CD4-positive, CD25-positive, alpha-beta regulatory T cell (primary cell): ENCODE measurements at regions not wholly inside any gene's neighbourhood (a gene's known extent, or its start where the extent isn't known, plus 50 kb on each side); places are given as distances from the start of the nearest gene placed in this dataset.

Source experiments
- ATAC-seq, 2 donors: fragments of 150-1000 bp; cut with Tn5 transposase; one replicate each; pipeline ENCODE4 v1.10.0; 2021; ENCODE audit warnings: low read depth in 2 of 2, moderate number of reproducible peaks in 2 of 2, moderate library complexity in 1 of 2
- DNase-seq, 3 donors: peaks; one replicate each; pipeline versions ENCODE4 v3.0.0 to v3.0.0-alpha.2; 2012 to 2022; ENCODE audit warnings: mixed read lengths in 1 of 3
- H3K27ac ChIP-seq: one replicate; pipeline ENCODE4 v1.7.0; 2013; ENCODE audit warnings: mild to moderate bottlenecking, low read length; ENCODE audit not compliant: insufficient read depth, poor library complexity, severe bottlenecking
- H3K27me3 ChIP-seq: one replicate; pipeline ENCODE4 v1.7.0; 2013; ENCODE audit warnings: low read length; ENCODE audit not compliant: control insufficient read depth, insufficient read depth
- H3K36me3 ChIP-seq: one replicate; pipeline ENCODE4 v1.7.0; 2013; ENCODE audit warnings: mild to moderate bottlenecking, low read length, moderate library complexity; ENCODE audit not compliant: control insufficient read depth, insufficient read depth
- H3K4me1 ChIP-seq: 2 replicates; pipeline ENCODE4 v1.7.0; 2013; ENCODE audit warnings: mild to moderate bottlenecking, low read length; ENCODE audit not compliant: insufficient read depth, control insufficient read depth, poor library complexity, severe bottlenecking
- H3K4me3 ChIP-seq: one replicate; pipeline ENCODE4 v1.7.0; 2013; ENCODE audit warnings: low read depth, mild to moderate bottlenecking, low read length, moderate library complexity
- H3K9me3 ChIP-seq, 2 experiments: 1 replicate in 1 of 2; 2 replicates in 1 of 2; pipeline ENCODE4 v1.7.0; 2013; ENCODE audit warnings: low read length in 2 of 2, mild to moderate bottlenecking in 1 of 2, moderate library complexity in 1 of 2; ENCODE audit not compliant: control insufficient read depth in 2 of 2
- H3K27ac Mint-ChIP-seq, 3 donors: one replicate each; pipeline ENCODE4 v1.8.0; 2020 to 2022; ENCODE audit warnings: mild to moderate bottlenecking in 3 of 3, mixed read lengths in 3 of 3, moderate library complexity in 2 of 3
- H3K27me3 Mint-ChIP-seq: one replicate; pipeline ENCODE4 v1.8.0; 2022; ENCODE audit warnings: mild to moderate bottlenecking, mixed read lengths
- H3K36me3 Mint-ChIP-seq: one replicate; pipeline ENCODE4 v1.8.0; 2020; ENCODE audit warnings: mixed read lengths
- H3K4me1 Mint-ChIP-seq, 4 donors: one replicate each; pipeline ENCODE4 v1.8.0; 2020 to 2022; ENCODE audit warnings: mixed read lengths in 4 of 4, mild to moderate bottlenecking in 1 of 4
- H3K4me3 Mint-ChIP-seq, 4 donors: one replicate each; pipeline ENCODE4 v1.8.0; 2020 to 2022; ENCODE audit warnings: mild to moderate bottlenecking in 4 of 4, mixed read lengths in 4 of 4, moderate library complexity in 3 of 4
- H3K9me3 Mint-ChIP-seq, 7 donors: one replicate each; pipeline ENCODE4 v1.8.0; 2020 to 2022; ENCODE audit warnings: mixed read lengths in 7 of 7, mild to moderate bottlenecking in 3 of 7, moderate library complexity in 2 of 7

GRCh38 chr2:39937621-39938020 lies 158.6 kb upstream of the THUMPD2 start:
- Mint-ChIP-seq H3K27ac (no peak overlapping the region), H3K4me1 (peaks cover 0 to 8% (median 0%) of the 10 kb centered on the region in 4 donors)

GRCh38 chr2:39934851-39935250 lies 155.8 kb upstream of the THUMPD2 start:
- no peaks in the 10 kb centered on the region for H3K36me3 ChIP-seq
- H3K27ac ChIP-seq: no peak overlapping the region
- H3K9me3 ChIP-seq: no peaks in the 10 kb centered on the region
- Mint-ChIP-seq H3K27me3 (peaks cover 5% of the 10 kb centered on the region), H3K4me1 (peaks cover 0 to 8% (median 0%) of the 10 kb centered on the region in 4 donors), H3K4me3 (no peak overlapping the region), H3K27ac (no peak overlapping the region), H3K36me3 (no peaks in the 10 kb centered on the region), H3K9me3 (no peaks in the 10 kb centered on the region)
- H3K27me3 ChIP-seq: no peaks in the 10 kb centered on the region
- DNase-seq (no peak), ATAC-seq (no peak)
- H3K4me1 ChIP-seq: no peaks in the 10 kb centered on the region
- no peak overlapping the region for H3K4me3 ChIP-seq

More at GRCh38 chr2:39937621-39938020, 158.6 kb upstream of the THUMPD2 start:
- Histone ChIP-seq H3K4me3 (no peak overlapping the region), H3K9me3 (no peaks in the 10 kb centered on the region), H3K27ac (no peak overlapping the region), H3K4me1 (no peaks in the 10 kb centered on the region), H3K36me3 (no peaks in the 10 kb centered on the region), H3K27me3 (no peaks in the 10 kb centered on the region)
- DNase-seq (peak in 1 of 3 donors; percentile 20), ATAC-seq (no peak)
- Mint-ChIP-seq H3K4me3 (no peak overlapping the region), H3K36me3 (no peaks in the 10 kb centered on the region), H3K27me3 (no peaks in the 10 kb centered on the region), H3K9me3 (peaks cover 0 to 6% (median 0%) of the 10 kb centered on the region in 7 donors)

DNA sequence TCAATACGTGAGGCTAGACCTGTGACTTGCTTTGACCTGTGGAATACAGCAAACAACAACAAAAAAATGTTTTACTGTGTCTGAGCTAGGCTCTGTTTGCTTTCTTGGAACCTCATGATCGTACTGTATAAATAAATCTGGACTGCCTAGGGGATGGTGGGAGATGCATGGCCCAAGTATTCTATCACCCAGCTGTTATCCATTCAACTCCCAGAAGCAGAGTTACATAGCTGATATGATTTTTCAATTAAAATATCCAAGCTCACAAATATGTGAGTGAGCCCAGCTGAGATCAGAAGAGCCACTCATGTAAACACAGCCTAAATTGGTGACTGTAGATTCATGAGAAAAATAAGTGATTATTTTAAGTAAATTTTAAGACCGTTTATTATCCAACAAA lies 154.1 kb upstream of the THUMPD2 start:
- Histone ChIP-seq H3K27me3 (no peaks in the 10 kb centered on the region), H3K4me3 (no peak overlapping the region), H3K27ac (no peak overlapping the region), H3K9me3 (no peaks in the 10 kb centered on the region), H3K36me3 (no peaks in the 10 kb centered on the region), H3K4me1 (no peaks in the 10 kb centered on the region)
- H3K4me3 Mint-ChIP-seq: no peak overlapping the region
- no peak for DNase-seq
- no peak for ATAC-seq
- no peak overlapping the region for H3K27ac Mint-ChIP-seq
- H3K4me1 Mint-ChIP-seq: peaks cover 0 to 3% (median 0%) of the 10 kb centered on the region in 4 donors
- no peaks in the 10 kb centered on the region for H3K9me3 Mint-ChIP-seq
- H3K36me3 Mint-ChIP-seq: no peaks in the 10 kb centered on the region
- H3K27me3 Mint-ChIP-seq: peaks cover 10% of the 10 kb centered on the region

GRCh38 chr2:39932198-39932597 lies 153.1 kb upstream of the THUMPD2 start:
- no peak overlapping the region for H3K27ac ChIP-seq
- H3K4me3 ChIP-seq: no peak overlapping the region
- Mint-ChIP-seq H3K4me3 (no peak overlapping the region), H3K9me3 (no peaks in the 10 kb centered on the region), H3K4me1 (no peaks in the 10 kb centered on the region), H3K36me3 (no peaks in the 10 kb centered on the region), H3K27ac (no peak overlapping the region), H3K27me3 (peaks cover 14% of the 10 kb centered on the region)
- ATAC-seq (no peak), DNase-seq (no peak)
- H3K27me3 ChIP-seq: no peaks in the 10 kb centered on the region
- no peaks in the 10 kb centered on the region for H3K9me3 ChIP-seq
- H3K36me3 ChIP-seq: no peaks in the 10 kb centered on the region
- H3K4me1 ChIP-seq: no peaks in the 10 kb centered on the region

DNA sequence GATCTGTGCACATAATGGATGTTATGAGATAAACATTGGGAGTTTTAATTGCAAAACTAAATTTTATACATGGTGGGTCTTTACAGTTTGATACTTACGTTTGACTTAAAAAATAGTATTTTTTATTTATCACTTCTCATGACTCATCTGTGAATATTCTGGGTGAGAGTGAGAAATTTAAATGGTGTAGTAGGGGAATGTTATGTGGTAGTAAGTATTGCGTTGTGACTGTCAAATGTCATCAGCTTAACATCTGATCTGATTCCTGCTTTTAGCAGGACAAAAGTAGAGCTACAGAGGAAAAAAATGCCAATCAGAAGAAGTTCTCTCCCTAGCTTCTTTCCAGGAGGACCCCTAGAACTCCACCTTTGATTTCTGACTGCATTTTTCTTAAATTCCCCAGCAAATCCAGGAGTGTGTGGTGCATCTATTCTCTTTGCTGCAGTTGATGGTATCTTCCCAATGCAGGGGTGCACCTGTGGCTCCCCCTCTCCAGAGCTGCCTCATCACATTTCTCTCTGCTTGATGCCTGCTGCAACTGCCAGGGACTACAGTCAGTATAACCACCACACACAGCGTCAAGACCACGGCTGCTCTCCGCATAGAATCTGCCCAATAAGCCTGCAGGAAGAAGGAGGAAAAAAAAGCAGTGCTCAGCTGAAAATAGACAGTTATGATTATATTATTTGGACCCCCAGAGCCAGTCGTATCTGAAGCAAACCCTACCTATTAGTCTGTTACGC lies 151.3 kb upstream of the THUMPD2 start:
- no peaks in the 10 kb centered on the region for H3K9me3 ChIP-seq
- no peak for DNase-seq
- no peaks in the 10 kb centered on the region for H3K27me3 ChIP-seq
- H3K4me1 ChIP-seq: no peaks in the 10 kb centered on the region
- Mint-ChIP-seq H3K9me3 (no peaks in the 10 kb centered on the region), H3K4me3 (no peak overlapping the region), H3K4me1 (no peaks in the 10 kb centered on the region), H3K36me3 (no peaks in the 10 kb centered on the region), H3K27ac (peak overlapping the region in 1 of 3 donors; percentile 11), H3K27me3 (peaks cover 14% of the 10 kb centered on the region)
- no peak overlapping the region for H3K27ac ChIP-seq
- no peak for ATAC-seq
- no peak overlapping the region for H3K4me3 ChIP-seq
- no peaks in the 10 kb centered on the region for H3K36me3 ChIP-seq

DNA sequence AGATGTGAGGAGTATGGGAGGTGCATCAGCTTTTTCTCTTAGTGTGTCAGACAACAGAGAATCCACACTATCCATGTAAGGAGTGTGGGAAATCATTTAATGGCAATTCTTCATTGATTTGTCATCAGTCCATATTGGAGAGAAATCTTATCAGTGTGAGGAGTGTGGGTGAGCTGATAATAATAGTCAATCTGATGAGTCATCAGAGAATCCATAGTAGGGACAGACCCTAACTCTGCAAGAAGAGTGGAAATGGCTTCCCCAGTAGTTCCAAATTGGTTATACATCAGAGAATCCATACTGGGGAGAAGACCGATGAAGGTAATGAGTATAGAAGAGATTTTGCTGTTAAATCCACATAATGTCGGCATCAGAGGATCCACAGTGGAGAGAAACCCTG lies 150.5 kb upstream of the THUMPD2 start:
- Mint-ChIP-seq H3K27ac (no peak overlapping the region), H3K9me3 (no peaks in the 10 kb centered on the region), H3K4me3 (no peak overlapping the region), H3K27me3 (peaks cover 14% of the 10 kb centered on the region), H3K36me3 (no peaks in the 10 kb centered on the region), H3K4me1 (no peaks in the 10 kb centered on the region)
- H3K36me3 ChIP-seq: no peaks in the 10 kb centered on the region
- H3K27ac ChIP-seq: no peak overlapping the region
- H3K27me3 ChIP-seq: no peaks in the 10 kb centered on the region
- no peaks in the 10 kb centered on the region for H3K4me1 ChIP-seq
- no peak for DNase-seq
- H3K4me3 ChIP-seq: no peak overlapping the region
- no peaks in the 10 kb centered on the region for H3K9me3 ChIP-seq
- no peak for ATAC-seq

DNA sequence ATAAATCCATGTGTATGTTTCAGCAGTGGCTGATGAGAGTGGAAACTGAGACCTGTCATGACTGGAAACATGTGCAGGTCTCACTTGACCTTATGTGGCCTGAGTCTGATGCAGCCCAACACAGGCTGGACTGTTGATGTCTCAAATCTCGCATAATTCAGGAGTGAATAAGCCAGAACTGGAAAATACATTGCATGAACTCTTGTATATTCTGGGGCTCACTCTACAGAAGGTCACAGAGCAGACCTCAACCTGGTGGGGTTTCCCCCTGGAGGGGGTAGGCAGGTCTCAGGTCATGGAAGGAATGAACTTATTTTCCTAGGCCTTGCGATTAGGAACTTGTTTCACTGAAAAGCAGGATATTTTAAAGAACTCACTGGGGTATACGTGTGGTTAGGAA lies 146.3 kb upstream of the THUMPD2 start:
- ATAC-seq: no peak
- Histone ChIP-seq H3K27me3 (no peaks in the 10 kb centered on the region), H3K9me3 (no peaks in the 10 kb centered on the region), H3K4me1 (no peaks in the 10 kb centered on the region), H3K36me3 (no peaks in the 10 kb centered on the region), H3K4me3 (no peak overlapping the region), H3K27ac (no peak overlapping the region)
- Mint-ChIP-seq H3K9me3 (no peaks in the 10 kb centered on the region), H3K27ac (no peak overlapping the region), H3K4me1 (peaks cover 0 to 5% (median 0%) of the 10 kb centered on the region in 4 donors), H3K27me3 (peaks cover 14% of the 10 kb centered on the region), H3K36me3 (no peaks in the 10 kb centered on the region), H3K4me3 (no peak overlapping the region)
- DNase-seq: no peak

DNA sequence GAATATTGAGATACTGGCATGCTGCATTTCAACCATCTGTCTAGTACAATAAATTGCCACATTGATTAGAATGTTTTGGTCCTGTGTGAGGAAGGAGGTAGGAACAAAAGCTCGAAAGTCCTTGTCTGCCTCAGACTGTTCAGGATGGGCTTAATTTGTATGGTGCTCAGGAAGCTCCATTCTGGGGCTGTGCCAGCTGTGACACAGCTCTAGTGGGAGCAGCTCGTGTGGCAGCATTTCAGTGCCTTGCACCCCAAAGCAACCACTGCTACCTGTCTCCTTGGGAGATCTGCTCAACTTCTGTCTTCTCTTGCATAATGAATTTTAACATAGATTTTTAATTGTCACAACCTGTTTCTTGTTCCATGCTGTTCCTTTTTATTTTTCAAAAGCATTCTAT lies 144.4 kb upstream of the THUMPD2 start:
- no peaks in the 10 kb centered on the region for H3K4me1 ChIP-seq
- no peak for DNase-seq
- Mint-ChIP-seq H3K27me3 (peaks cover 12% of the 10 kb centered on the region), H3K27ac (no peak overlapping the region), H3K9me3 (no peaks in the 10 kb centered on the region), H3K4me1 (peaks cover 0 to 5% (median 0%) of the 10 kb centered on the region in 4 donors), H3K4me3 (no peak overlapping the region), H3K36me3 (no peaks in the 10 kb centered on the region)
- H3K9me3 ChIP-seq: no peaks in the 10 kb centered on the region
- no peaks in the 10 kb centered on the region for H3K36me3 ChIP-seq
- no peaks in the 10 kb centered on the region for H3K27me3 ChIP-seq
- H3K4me3 ChIP-seq: no peak overlapping the region
- no peak for ATAC-seq
- H3K27ac ChIP-seq: no peak overlapping the region
